SH-SY5Y (cell line): ENCODE measurements at regions not wholly inside any gene's neighbourhood (a gene's known extent, or its start where the extent isn't known, plus 50 kb on each side); places are given as distances from the start of the nearest gene placed in this dataset.

ENCODE experiments used
- GATA2 ChIP-seq: IDR thresholded peaks from 2 replicates; pipeline ENCODE4 v1.6.1; 2011; ENCODE audit warnings: mild to moderate bottlenecking, low read depth, low read length
- GATA3 ChIP-seq: IDR thresholded peaks from 2 replicates; pipeline ENCODE4 v1.6.1; 2011; ENCODE audit warnings: low read depth, mild to moderate bottlenecking, low read length, moderate library complexity

DNA sequence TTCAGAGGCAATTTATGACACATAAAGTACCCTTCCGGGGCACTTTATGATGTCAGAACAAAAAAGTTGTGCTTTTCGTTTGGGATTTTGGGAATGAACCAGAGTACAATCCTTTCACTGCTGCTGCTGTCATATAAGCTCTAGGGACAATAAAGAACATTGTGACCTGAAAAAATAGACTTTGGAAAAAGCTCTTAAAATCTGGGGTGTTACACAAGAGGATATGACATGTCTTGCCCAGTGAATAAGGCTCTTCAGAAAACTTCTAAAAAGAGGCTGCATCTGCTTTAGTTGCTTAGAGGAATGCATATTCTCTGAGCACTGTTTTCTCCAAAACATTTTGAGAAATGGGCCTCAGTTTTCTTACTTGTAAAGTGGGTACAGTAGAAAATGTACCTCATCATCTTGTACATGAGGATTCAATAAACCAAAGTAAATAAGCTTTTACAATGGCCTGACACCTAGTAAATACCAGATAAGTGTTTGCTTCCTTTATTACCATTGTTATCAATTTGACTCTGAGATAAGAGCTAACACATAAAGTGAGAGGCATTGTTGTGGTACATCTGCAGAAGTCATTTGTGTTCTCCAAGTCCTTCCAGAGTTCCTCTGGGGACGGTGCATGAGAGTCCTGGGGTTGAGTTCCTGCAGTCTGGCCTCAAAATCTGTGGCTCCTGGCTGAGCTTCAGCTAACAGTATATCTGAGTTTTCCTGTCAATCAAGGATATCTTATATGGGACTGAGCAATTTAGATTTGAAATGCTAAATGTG, 67.4 kb upstream of the EDNRB start:
- TF ChIP-seq GATA3 (no peak), GATA2 (no peak)
